ENCODE measurements at regions not wholly inside any gene's neighbourhood (a gene's known extent, or its start where the extent isn't known, plus 50 kb on each side); places are given as distances from the start of the nearest gene placed in this dataset.

GRCh38 chr3:18989237-18989795 lies 159.0 kb upstream of the KCNH8 start:
- TF ChIP-seq POLR2A (IDR thresholded peaks at IDR 0.05) (no peak), CTCF (IDR thresholded peaks at IDR 0.05) (no peak)

Data from suprapubic skin (tissue), 3 donors.